ENCODE measurements at regions not wholly inside any gene's neighbourhood (a gene's known extent, or its start where the extent isn't known, plus 50 kb on each side); places are given as distances from the start of the nearest gene placed in this dataset.

DNA sequence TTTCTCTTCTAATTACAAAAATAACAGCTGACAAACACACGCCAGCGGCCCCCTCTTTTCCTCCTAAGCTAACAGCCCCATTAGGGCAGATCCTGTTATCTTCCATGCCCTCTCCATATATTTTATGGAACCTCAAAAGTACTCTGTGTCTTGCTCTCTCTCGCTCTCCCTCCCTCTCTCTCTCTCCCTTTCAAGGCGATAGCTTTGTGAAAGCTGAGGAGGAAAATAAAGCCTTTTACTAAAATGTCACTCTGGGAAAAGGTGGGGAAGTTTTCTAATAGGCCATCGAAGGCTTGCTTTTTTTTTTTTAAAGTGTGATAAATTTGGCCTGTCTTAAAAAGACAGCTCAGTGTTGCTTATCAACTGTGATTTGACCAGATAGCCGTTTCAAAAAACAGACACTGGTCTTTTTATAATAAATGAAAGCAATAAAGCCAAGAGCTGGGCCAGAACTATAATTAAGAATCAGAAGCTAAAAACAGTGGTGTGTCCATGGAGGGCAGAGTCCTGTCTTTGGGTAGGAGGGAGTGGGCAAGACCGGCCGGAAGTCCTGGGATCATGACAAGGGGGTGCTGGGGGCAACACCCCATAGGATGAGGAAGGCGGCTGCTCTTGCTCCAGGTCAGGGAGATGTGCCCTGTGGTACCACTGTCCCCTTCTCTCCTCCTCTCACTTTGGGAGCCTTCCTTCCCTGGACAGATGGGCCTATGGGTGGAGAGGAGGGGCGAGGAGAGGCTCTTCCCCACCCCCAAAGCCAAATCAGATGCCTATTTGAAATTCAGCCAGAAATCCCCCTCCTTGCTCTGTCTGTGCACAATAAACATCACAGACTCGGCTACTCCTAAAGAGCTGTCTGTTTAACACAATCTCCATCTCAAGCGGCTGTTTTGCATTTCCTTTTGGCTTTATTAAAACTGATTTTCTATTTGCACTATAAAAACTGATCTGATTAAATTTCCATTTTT, 267.2 kb downstream of the BUD13 start:
- no peak for DNase-seq (ENCODE audit: low read depth in 2 of 2)

- DNase-seq (ENCODE audit: low read depth in 2 of 2), result no peak
Observed at GRCh38 chr11:116504541-116505297, 268.1 kb downstream of the BUD13 start.

GRCh38 chr11:116503216-116504160, 269.3 kb downstream of the BUD13 start:
- no peak for DNase-seq (ENCODE audit: low read depth in 2 of 2)

GRCh38 chr11:116502641-116503061, 270.1 kb downstream of the BUD13 start:
- no peak for DNase-seq (ENCODE audit: low read depth in 2 of 2)

- DNase-seq (ENCODE audit: low read depth in 2 of 2), result no peak
Observed at GRCh38 chr11:116501728-116502127, 271.1 kb downstream of the BUD13 start.

DNA sequence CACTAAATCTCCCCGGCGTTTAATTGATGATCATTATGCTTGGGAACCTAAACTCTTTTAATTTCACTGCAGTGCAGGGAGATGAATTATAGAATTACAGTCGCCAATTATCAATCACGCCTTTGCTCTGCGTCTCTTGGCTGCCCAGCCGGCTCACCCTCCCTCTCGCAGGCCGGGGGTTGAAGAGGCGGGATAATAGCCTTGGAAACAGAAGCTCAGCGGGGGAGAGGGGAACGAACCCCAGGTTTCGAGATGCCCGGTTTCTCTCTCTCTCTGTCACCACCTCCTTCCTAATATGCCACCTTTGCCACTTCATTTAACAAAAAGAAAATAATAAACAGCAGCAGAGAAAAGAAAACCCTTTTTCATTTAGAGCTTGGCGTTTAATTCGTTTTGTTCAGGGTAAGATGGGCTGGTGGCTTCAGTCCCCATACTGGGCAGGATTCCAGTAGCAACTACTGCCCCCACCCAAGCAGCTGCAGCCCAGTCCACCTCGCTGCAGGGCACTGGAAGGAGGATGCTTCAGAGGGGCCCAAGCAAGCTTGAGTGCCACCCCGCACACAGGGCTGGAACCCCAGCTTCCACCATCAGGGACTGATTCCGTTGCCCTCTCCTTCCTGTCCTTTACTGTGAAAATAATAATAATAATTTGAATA, 271.7 kb downstream of the BUD13 start:
- DNase-seq (ENCODE audit: low read depth in 2 of 2), result no peak

GRCh38 chr11:116500026-116500946, 272.5 kb downstream of the BUD13 start:
- no peak for DNase-seq (ENCODE audit: low read depth in 2 of 2)

DNA sequence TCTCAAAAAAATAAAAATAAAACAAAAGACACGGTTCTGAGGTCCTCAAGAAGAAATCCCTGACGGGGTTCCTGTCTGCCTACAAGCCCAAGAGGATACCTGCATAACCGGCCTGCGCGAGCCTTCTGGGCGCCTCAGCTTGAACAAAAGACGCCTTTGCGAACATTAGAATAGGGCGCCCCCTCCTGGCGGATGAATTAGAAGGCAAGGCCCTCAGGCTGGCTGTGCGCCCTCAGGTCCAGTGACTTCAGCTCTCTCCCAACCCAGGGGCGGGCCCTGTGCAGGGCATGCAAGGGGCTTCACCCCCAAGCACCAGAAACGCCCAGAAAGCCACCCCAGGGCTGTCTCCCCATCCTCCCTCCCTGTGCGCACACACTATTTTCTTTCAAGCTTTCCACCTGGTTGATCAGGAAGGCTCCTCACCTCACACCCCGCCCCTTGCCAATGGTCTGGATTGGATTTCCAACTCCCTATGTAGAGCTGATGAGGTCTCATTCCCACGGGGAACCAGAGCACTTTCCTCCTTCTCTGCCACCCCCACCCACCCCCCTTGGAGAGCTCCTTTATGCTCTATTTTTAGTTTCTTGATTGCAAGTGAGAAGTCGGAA, 273.3 kb downstream of the BUD13 start:
- DNase-seq (ENCODE audit: low read depth in 2 of 2), result peak in 1 of 2 experiments; percentile 62

- no peak for DNase-seq (ENCODE audit: low read depth in 2 of 2)
Observed at GRCh38 chr11:116498161-116498560, 274.6 kb downstream of the BUD13 start.

DNA sequence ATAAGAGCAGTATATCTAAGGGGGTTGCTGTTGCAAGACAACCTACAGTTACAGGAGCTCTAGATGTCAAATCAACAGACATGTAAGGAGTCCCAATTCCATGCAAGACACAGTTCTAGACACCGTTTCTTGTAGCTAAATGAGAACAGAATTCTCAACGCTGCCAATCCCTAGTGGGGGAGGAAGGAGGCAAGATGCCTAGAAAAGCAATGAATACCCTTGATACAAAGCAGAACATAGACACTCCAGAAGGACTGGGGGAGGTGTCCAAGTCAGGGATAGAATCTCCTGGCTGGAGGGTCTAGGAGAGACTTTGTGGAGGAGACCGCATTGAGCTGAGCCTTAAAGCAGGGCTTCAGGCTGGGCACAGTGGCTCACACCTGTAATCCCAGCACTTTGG, 280.2 kb downstream of the BUD13 start:
- DNase-seq (ENCODE audit: low read depth in 2 of 2), result no peak

GRCh38 chr11:116488836-116489389, 283.9 kb downstream of the BUD13 start:
- DNase-seq (ENCODE audit: low read depth in 2 of 2), result no peak

- no peak for DNase-seq (ENCODE audit: low read depth in 2 of 2)
Observed at GRCh38 chr11:116485425-116485824, 287.4 kb downstream of the BUD13 start.

DNA sequence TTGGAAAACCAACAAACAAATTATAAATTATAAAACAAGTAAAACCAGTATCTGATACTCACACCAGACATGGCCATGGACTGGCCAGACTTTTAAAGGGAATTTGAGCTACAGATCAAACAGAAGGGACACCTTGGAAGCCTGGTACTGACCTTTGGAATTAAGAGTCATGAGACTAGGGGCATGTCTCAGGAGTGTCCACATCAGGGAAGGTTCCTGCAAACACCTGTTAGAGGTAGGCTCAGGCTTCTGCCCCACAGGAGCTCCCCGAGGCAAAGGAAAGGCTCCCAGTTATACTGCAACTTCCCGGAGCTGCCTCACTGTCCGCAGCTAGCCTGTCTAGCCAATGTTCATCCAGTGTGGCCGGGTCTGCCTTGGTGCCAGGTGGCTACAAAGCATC, 290.1 kb downstream of the BUD13 start:
- no peak for DNase-seq (ENCODE audit: low read depth in 2 of 2)

DNA sequence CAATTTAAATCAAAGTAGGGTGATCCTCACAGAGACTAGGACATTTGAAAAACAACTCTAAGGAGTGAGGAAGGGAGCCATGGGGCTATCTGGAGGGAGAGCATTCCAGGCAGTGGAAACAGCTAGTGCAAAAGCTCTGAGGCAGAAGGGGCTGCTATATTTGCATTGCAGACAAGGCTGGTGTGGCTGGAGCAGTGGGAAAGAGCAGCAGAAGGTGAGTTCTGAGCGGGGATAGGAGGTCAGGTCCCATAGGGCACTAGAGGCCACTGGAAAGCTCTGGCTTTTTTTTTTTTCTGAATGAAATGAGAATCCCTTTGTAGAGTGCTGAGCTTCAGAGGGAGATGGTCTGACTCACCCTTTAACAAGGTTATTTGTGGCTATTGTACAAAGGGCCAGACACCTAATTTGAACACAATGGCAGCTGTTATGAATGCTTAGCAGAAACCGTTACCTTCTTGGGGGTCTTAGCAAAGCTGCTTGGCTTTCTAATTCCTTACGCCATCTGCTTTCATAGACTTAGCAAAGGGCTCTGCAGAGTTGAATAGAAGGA, 291.6 kb downstream of the BUD13 start:
- DNase-seq (ENCODE audit: low read depth in 2 of 2), result no peak

DNA sequence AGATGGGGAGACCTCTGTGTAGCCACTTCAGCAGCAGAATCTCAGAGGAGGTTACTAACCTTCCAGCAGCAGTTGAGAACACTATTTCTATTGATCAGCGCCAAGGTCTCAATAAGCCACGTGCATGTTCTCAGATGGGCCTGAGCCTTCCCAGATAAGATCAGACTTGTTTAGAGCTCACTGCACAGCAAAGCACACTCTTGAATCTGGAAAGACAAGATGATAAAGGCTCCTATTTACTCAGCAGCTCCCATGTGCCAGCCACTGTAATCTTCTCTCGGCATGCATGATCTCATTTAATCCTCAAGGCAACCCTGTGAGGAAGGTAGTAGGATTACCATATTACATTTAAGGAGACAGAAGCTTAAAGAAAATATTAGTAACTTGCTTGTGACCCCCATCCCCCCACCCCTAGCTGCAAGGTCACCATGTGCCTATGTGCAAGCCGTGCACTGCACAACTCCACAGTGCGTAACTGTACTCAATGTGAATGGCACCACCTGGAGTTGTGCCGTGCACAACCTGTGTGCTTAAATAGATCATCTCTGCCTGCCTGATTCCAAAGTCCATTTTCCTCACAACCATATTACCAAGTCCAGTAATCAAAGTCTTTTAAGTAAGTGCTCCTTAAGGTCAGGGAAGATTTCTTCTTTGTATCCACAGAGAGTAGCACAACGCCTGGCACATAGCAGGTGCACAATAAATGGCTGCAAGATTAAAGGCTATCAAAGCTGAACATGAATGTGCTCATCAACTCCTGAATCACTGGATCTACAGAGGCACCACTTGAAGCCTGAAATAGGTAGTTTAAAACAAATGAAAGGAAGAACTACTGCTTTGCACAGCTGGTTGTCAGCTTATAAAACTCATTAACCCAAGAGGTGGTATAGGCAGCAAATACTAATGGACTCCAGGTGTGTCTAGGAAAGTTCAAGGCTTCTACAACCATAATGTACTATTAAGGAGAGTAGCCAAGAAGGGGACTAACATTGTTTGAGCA, 293.8 kb downstream of the BUD13 start:
- DNase-seq (ENCODE audit: low read depth in 2 of 2), result no peak

GRCh38 chr11:116478205-116478604, 294.6 kb downstream of the BUD13 start:
- DNase-seq (ENCODE audit: low read depth in 2 of 2), result no peak

- no peak for DNase-seq (ENCODE audit: low read depth in 2 of 2)
Observed at GRCh38 chr11:116473790-116474346, 298.9 kb downstream of the BUD13 start.
